Uterus (tissue), 2 donors: ENCODE measurements at regions not wholly inside any gene's neighbourhood (a gene's known extent, or its start where the extent isn't known, plus 50 kb on each side); places are given as distances from the start of the nearest gene placed in this dataset.

Experiments
- POLR2A ChIP-seq, 2 donors: fragments of 450-650 bp; IDR thresholded peaks; one replicate each; pipeline ENCODE4 v1.6.1; 2016; ENCODE audit warnings: antibody characterized with exemption in 2 of 2, mild to moderate bottlenecking in 1 of 2, moderate library complexity in 1 of 2
- TF ChIP-seq, protein P1 (sequence below), 4 experiments: fragments of 200-600 bp in 2 of 4; fragments of 450-650 bp in 2 of 4; sonication (generic) in 2 of 4; IDR thresholded peaks; one replicate each; pipeline ENCODE4 v1.5.1; 2016 to 2019; ENCODE audit warnings: antibody characterized with exemption in 4 of 4, mild to moderate bottlenecking in 2 of 4, moderate library complexity in 1 of 4

DNA sequence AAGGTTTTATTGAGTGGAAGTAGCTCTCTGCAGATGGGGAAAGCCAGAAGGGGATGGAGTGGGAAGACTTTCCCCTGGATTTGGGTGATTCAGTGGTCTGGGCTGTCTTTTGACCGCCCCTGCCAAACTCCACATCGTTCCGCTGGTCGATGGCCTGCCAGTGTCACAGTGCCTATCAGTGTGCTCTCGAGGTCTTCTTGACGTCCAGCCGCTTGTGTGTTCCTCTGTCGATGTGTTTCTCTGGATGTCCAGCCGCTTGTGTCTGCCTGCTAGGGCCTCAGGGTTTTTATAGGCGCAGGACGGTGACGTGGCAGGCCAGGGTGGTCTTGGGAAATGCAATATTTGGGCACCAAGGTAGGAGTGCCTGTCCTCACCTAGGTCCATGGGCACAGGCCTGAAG is 1371.4 kb upstream of the PIK3C3 start:
- TF ChIP-seq POLR2A (IDR thresholded peaks at IDR 0.05), result no peak
- TF ChIP-seq, protein P1, sequence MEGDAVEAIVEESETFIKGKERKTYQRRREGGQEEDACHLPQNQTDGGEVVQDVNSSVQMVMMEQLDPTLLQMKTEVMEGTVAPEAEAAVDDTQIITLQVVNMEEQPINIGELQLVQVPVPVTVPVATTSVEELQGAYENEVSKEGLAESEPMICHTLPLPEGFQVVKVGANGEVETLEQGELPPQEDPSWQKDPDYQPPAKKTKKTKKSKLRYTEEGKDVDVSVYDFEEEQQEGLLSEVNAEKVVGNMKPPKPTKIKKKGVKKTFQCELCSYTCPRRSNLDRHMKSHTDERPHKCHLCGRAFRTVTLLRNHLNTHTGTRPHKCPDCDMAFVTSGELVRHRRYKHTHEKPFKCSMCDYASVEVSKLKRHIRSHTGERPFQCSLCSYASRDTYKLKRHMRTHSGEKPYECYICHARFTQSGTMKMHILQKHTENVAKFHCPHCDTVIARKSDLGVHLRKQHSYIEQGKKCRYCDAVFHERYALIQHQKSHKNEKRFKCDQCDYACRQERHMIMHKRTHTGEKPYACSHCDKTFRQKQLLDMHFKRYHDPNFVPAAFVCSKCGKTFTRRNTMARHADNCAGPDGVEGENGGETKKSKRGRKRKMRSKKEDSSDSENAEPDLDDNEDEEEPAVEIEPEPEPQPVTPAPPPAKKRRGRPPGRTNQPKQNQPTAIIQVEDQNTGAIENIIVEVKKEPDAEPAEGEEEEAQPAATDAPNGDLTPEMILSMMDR (IDR thresholded peaks at IDR 0.05), result no peak
